Lower lobe of right lung (tissue), 2 donors: ENCODE measurements at regions not wholly inside any gene's neighbourhood (a gene's known extent, or its start where the extent isn't known, plus 50 kb on each side); places are given as distances from the start of the nearest gene placed in this dataset.

ENCODE experiments used
- ATAC-seq, 2 donors: fragments of 200-7000 bp; cut with Tn5 transposase; one replicate each; pipeline ENCODE4 v1.9.1; 2020 to 2022; ENCODE audit warnings: mild to moderate bottlenecking in 2 of 2, moderate library complexity in 2 of 2
- DNase-seq: peaks from one replicate; pipeline ENCODE4 v3.0.0-alpha.2; 2020
- H3K27ac ChIP-seq: fragments of 200-600 bp; one replicate; pipeline ENCODE4 v1.8.0; 2022
- H3K27me3 ChIP-seq: fragments of 200-600 bp; one replicate; pipeline ENCODE4 v1.8.0; 2022; ENCODE audit warnings: low read depth
- H3K36me3 ChIP-seq: fragments of 200-600 bp; one replicate; pipeline ENCODE4 v1.8.0; 2022; ENCODE audit warnings: mild to moderate bottlenecking
- H3K4me1 ChIP-seq: fragments of 200-600 bp; one replicate; pipeline ENCODE4 v1.8.0; 2022
- H3K4me3 ChIP-seq: fragments of 200-600 bp; one replicate; pipeline ENCODE4 v1.8.0; 2022; ENCODE audit warnings: mild to moderate bottlenecking
- H3K9me3 ChIP-seq: fragments of 200-600 bp; one replicate; pipeline ENCODE4 v1.8.0; 2022
- CTCF ChIP-seq: fragments of 200-600 bp; IDR thresholded peaks from one replicate; pipeline ENCODE4 v1.8.0; 2022; ENCODE audit warnings: antibody characterized with exemption, mild to moderate bottlenecking
- intact Hi-C: fragments of 100-400 bp; cut with DNase I; formaldehyde crosslinking; loops from one replicate; pipeline ENCODE4 v1.11.0; 2022
- donor health status: DM: no; HTN: yes; CAD: no; lungs with severe emphysema.

GRCh38 chr10:65555192-65555591 is 1370.6 kb upstream of the LRRTM3 start:
- intact Hi-C loops = no loop called here
- no peaks in the 10 kb centered on the region for H3K4me1 ChIP-seq
- no peak overlapping the region for H3K4me3 ChIP-seq
- H3K27me3 ChIP-seq = no peaks in the 10 kb centered on the region
- no peak overlapping the region for H3K27ac ChIP-seq
- DNase-seq (no peak), ATAC-seq (no peak)
- no peak for TF ChIP-seq CTCF
- H3K9me3 ChIP-seq = no peaks in the 10 kb centered on the region
- H3K36me3 ChIP-seq = no peaks in the 10 kb centered on the region

- ATAC-seq = no peak
- no peak for TF ChIP-seq CTCF
- no peak overlapping the region for H3K27ac ChIP-seq
- H3K36me3 ChIP-seq = no peaks in the 10 kb centered on the region
- DNase-seq = no peak
- H3K4me3 ChIP-seq = no peak overlapping the region
- no peaks in the 10 kb centered on the region for H3K9me3 ChIP-seq
- no peaks in the 10 kb centered on the region for H3K4me1 ChIP-seq
- no peaks in the 10 kb centered on the region for H3K27me3 ChIP-seq
- intact Hi-C loops = no loop called here
Measured at GRCh38 chr10:65556006-65556405, 1369.8 kb upstream of the LRRTM3 start.

DNA sequence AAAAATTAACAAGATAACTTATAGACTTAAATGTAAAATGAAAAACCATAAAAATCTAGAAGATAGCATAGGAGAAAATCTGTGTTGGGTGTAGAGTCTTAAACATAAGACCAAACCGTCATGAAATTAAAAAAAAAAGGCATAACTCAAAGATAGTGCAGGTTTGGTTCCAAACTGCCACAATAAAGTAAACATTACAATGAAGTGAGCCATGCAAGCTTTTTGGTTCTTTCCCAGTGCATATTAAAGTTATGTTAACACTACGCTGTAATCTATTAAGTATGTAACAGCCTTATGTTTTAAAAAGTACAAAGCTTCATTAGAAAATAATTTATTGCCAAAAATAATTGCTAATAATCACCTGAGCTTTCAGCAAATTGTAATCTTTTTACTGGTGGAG is 1366.5 kb upstream of the LRRTM3 start:
- Histone ChIP-seq H3K27me3 (no peaks in the 10 kb centered on the region), H3K4me1 (no peaks in the 10 kb centered on the region), H3K27ac (no peak overlapping the region), H3K9me3 (no peaks in the 10 kb centered on the region), H3K36me3 (no peaks in the 10 kb centered on the region), H3K4me3 (no peak overlapping the region)
- no peak for DNase-seq
- no peak for TF ChIP-seq CTCF
- intact Hi-C loops = no loop called here
- ATAC-seq = no peak

DNA sequence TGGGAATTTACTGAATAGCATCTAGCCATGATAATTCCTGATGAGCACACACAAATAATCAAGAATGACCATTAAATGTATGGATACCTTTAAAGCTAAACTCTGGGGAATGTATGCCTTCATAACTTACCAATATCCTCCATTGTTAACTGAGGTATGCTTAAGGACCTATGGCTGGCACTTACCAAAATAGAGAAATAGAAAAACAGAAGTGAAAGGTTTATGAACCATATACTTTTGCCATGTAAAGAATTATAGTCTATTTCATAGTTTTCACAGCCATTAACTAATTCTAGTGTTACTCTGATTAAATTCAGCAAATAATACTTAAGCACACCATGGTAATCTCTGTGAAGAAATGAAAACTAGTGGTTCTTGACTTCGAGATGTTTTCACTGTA is 1360.6 kb upstream of the LRRTM3 start:
- no peak for ATAC-seq

DNA sequence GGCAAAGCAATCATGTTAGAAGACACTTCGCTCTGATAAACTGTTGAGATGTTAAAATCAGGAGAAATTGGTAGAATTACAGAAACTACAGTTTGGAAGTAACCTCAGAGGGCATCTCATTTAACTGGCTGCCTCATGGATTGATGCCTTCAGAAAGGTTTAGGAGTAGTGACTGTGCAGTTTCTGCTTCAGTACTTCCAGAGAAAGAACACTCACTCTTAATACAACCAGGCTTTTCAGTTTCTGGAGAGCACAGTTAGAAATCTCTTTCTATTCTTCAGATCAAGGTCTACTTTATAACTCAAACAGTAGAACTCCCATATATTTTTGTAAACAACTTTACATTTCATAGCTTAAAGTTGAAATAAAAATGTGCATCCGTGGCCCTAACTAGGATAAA is 1358.9 kb upstream of the LRRTM3 start:
- DNase-seq (no peak), ATAC-seq (no peak)
- Histone ChIP-seq H3K4me3 (no peak overlapping the region), H3K27ac (no peak overlapping the region), H3K36me3 (no peaks in the 10 kb centered on the region), H3K4me1 (no peaks in the 10 kb centered on the region), H3K27me3 (no peaks in the 10 kb centered on the region), H3K9me3 (no peaks in the 10 kb centered on the region)
- intact Hi-C loops = no loop called here
- TF ChIP-seq CTCF = no peak

More for the DNA sequence above, 1360.6 kb upstream of the LRRTM3 start:
- no peaks in the 10 kb centered on the region for H3K4me1 ChIP-seq
- no peaks in the 10 kb centered on the region for H3K36me3 ChIP-seq
- no peak overlapping the region for H3K4me3 ChIP-seq
- intact Hi-C loops = no loop called here
- no peaks in the 10 kb centered on the region for H3K9me3 ChIP-seq
- no peak for TF ChIP-seq CTCF
- no peak for DNase-seq
- H3K27ac ChIP-seq = no peak overlapping the region
- no peaks in the 10 kb centered on the region for H3K27me3 ChIP-seq
